HepG2 (cell line): ENCODE measurements at regions not wholly inside any gene's neighbourhood (a gene's known extent, or its start where the extent isn't known, plus 50 kb on each side); places are given as distances from the start of the nearest gene placed in this dataset.

ENCODE experiments used
- ATAC-seq: fragments of 200-7000 bp; cut with Tn5 transposase; 3 replicates; pipeline ENCODE4 v1.9.1; 2020; ENCODE audit warnings: mild to moderate bottlenecking, moderate library complexity
- BruUV-seq: library from RNA; stranded (reverse); fragments of 400-500 nt; replicated peaks from 2 replicates; lab custom pipeline; 2021; lab: Mats Ljungman, UMichigan
- CTCF ChIA-PET: fragments of 300-600 bp; formaldehyde crosslinking; extraction: SDS; loops from one replicate; lab custom pipeline; 2021; ENCODE audit warnings: low total read pairs, inconsistent platforms, low intra/inter-chr PET ratio; lab: Yijun Ruan, JAX
- POLR2A ChIA-PET: fragments of 350-600 bp; sonication (Branson Sonifier 250); formaldehyde crosslinking; loops from one replicate; lab custom pipeline; 2020; ENCODE audit warnings: antibody characterized with exemption, inconsistent platforms; lab: Yijun Ruan, JAX
- DNase-seq: peaks from one replicate; pipeline ENCODE4 v3.0.0-alpha.2; 2015; ENCODE audit warnings: low spot score
- FAIRE-seq: peaks from 3 replicates; lab custom pipeline; 2011; peaks lifted over from hg19 to GRCh38; lab: Jason Lieb, UNC
- H2AFZ ChIP-seq: one replicate; pipeline ENCODE4 v1.6.1; 2011; ENCODE audit warnings: low read length, inconsistent platforms
- H3K27ac ChIP-seq: fragments of 300-600 bp; 3 replicates; pipeline ENCODE4 v1.8.0; 2011; ENCODE audit warnings: mixed run types, mild to moderate bottlenecking, mixed read lengths, low read length, inconsistent platforms; ENCODE audit not compliant: insufficient read depth; ENCODE audit errors: extremely low read length
- H3K27me3 ChIP-seq, 2 experiments: fragments of 200-600 bp in 1 of 2; 2 replicates in 1 of 2; 3 replicates in 1 of 2; pipeline versions ENCODE4 v1.6.0 to v1.8.0; 2011; ENCODE audit warnings: low read length in 2 of 2, mild to moderate bottlenecking in 2 of 2, moderate library complexity in 2 of 2, inconsistent platforms in 1 of 2; ENCODE audit not compliant: insufficient read depth in 2 of 2, control insufficient read depth in 1 of 2
- H3K36me3 ChIP-seq, 2 experiments: fragments of 200-600 bp in 1 of 2; replicated peaks in 1 of 2; 2 replicates in 1 of 2; 3 replicates in 1 of 2; pipeline versions ENCODE4 v1.5.1 to v1.8.0; 2011; ENCODE audit warnings: low read length in 2 of 2, inconsistent platforms in 1 of 2; ENCODE audit not compliant: insufficient read depth in 2 of 2, control insufficient read depth in 1 of 2
- H3K4me1 ChIP-seq: 2 replicates; pipeline ENCODE4 v1.5.1; 2012; ENCODE audit warnings: low read length, inconsistent platforms; ENCODE audit not compliant: insufficient read depth
- H3K4me2 ChIP-seq: 2 replicates; pipeline ENCODE4 v1.6.0; 2011; ENCODE audit warnings: low read depth, low read length, inconsistent platforms
- H3K4me3 ChIP-seq, 3 experiments: fragments of 200-600 bp in 1 of 3; sonication (generic), shearing (Covaris generic) in 1 of 3; replicated peaks in 1 of 3; 2 replicates each; pipeline ENCODE4 v1.5.1; 2011 to 2016; ENCODE audit warnings: low read length in 3 of 3, inconsistent platforms in 2 of 3, low read depth in 2 of 3, mild to moderate bottlenecking in 2 of 3, control low read depth in 1 of 3, mixed read lengths in 1 of 3; ENCODE audit not compliant: insufficient read depth in 1 of 3
- H3K79me2 ChIP-seq: one replicate; pipeline ENCODE4 v1.6.1; 2011; ENCODE audit warnings: low read length, inconsistent platforms; ENCODE audit not compliant: insufficient read depth
- H3K9ac ChIP-seq: 2 replicates; pipeline ENCODE4 v1.6.0; 2011; ENCODE audit warnings: mild to moderate bottlenecking, low read depth, low read length, inconsistent platforms; ENCODE audit not compliant: insufficient read depth
- H3K9me3 ChIP-seq: 2 replicates; pipeline ENCODE4 v1.5.1; 2012; ENCODE audit warnings: mild to moderate bottlenecking, low read length
- H4K20me1 ChIP-seq: 2 replicates; pipeline ENCODE4 v1.6.0; 2011; ENCODE audit warnings: inconsistent platforms, mild to moderate bottlenecking, low read length, moderate library complexity; ENCODE audit not compliant: insufficient read depth
- GTF2F1 ChIP-seq: fragments of 150-350 bp; IDR thresholded peaks from 2 replicates; pipeline ENCODE4 v1.6.1; 2014; ENCODE audit warnings: low read length
- NCOA1 ChIP-seq: sonication (generic); formaldehyde crosslinking; IDR thresholded peaks from 2 replicates; pipeline ENCODE4 v1.9.0; 2021; ENCODE audit warnings: missing genetic modification reagents
- SYNCRIP ChIP-seq: fragments of 200-400 bp; formaldehyde crosslinking; IDR thresholded peaks from 2 replicates; pipeline ENCODE4 v1.6.1; 2018; ENCODE audit warnings: mild to moderate bottlenecking, low read depth, low read length; ENCODE audit not compliant: insufficient read depth
- XRCC5 ChIP-seq: fragments of 200-400 bp; formaldehyde crosslinking; optimal IDR thresholded peaks from 2 replicates; pipeline ENCODE3; 2017; ENCODE audit warnings: mild to moderate bottlenecking, low read length
- WGBS: methylation state at CpG from one replicate; pipeline ENCODE4 v1.1.6; 2017; ENCODE audit warnings: low lambda C conversion rate; 5-methylcytosine and 5-hydroxymethylcytosine counted together
- in situ Hi-C: cut with HindIII; loops from 2 replicates; pipeline ENCODE4 v1.10.0; 2017; ENCODE audit warnings: low pct_unique_long_range_greater_than_20kb; ENCODE audit not compliant: extremely low pct_ligation_motif_present
- intact Hi-C: fragments of 100-400 bp; cut with micrococcal nuclease; formaldehyde crosslinking; loops from one replicate; pipeline ENCODE4 v1.10.0; 2022; ENCODE audit not compliant: unreplicated experiment
- TF ChIP-seq, protein P1 (sequence below): sonication (generic); formaldehyde crosslinking; IDR thresholded peaks from 2 replicates; pipeline ENCODE4 v1.5.0; 2020; ENCODE audit warnings: missing genetic modification reagents
- TF ChIP-seq, protein P2 (sequence below), 2 experiments: sonication (generic) in 1 of 2; formaldehyde crosslinking in 1 of 2; IDR thresholded peaks; 2 replicates each; pipeline versions ENCODE4 v1.4.0 to v1.6.1; 2018 to 2020; ENCODE audit warnings: missing genetic modification reagents in 2 of 2, borderline replicate concordance in 1 of 2, low read depth in 1 of 2, mild to moderate bottlenecking in 1 of 2, missing biosample characterization in 1 of 2
- TF ChIP-seq, protein P3 (sequence below): sonication (generic); formaldehyde crosslinking; IDR thresholded peaks from 2 replicates; pipeline ENCODE4 v1.5.0; 2020; ENCODE audit warnings: mild to moderate bottlenecking, missing genetic modification reagents, moderate library complexity
- TF ChIP-seq, protein P4 (sequence below): fragments of 450-650 bp; IDR thresholded peaks from 2 replicates; pipeline ENCODE4 v1.6.1; 2016

DNA sequence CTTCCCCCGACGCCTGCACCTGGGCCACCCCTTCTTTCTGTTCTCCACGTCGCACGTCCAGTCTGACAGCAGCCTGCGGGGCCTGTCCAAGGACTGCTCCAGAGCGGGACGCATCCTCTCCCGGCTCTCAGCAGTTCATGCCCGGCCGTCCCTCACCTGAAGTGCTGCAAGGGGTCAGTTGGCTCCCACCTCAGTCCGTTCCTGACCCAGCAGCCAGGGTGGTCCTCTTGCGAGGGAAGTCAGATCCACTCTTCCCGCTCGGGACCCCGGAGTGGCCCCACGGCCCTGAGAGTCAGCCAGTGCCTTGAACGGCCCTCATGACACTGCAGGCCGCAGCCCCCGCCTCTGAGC lies 249.7 kb upstream of the IRX4 start (continued):
- TF ChIP-seq, protein P1, sequence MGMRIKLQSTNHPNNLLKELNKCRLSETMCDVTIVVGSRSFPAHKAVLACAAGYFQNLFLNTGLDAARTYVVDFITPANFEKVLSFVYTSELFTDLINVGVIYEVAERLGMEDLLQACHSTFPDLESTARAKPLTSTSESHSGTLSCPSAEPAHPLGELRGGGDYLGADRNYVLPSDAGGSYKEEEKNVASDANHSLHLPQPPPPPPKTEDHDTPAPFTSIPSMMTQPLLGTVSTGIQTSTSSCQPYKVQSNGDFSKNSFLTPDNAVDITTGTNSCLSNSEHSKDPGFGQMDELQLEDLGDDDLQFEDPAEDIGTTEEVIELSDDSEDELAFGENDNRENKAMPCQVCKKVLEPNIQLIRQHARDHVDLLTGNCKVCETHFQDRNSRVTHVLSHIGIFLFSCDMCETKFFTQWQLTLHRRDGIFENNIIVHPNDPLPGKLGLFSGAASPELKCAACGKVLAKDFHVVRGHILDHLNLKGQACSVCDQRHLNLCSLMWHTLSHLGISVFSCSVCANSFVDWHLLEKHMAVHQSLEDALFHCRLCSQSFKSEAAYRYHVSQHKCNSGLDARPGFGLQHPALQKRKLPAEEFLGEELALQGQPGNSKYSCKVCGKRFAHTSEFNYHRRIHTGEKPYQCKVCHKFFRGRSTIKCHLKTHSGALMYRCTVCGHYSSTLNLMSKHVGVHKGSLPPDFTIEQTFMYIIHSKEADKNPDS (CRISPR knock-in tag) = no peak
- TF ChIP-seq, protein P2, sequence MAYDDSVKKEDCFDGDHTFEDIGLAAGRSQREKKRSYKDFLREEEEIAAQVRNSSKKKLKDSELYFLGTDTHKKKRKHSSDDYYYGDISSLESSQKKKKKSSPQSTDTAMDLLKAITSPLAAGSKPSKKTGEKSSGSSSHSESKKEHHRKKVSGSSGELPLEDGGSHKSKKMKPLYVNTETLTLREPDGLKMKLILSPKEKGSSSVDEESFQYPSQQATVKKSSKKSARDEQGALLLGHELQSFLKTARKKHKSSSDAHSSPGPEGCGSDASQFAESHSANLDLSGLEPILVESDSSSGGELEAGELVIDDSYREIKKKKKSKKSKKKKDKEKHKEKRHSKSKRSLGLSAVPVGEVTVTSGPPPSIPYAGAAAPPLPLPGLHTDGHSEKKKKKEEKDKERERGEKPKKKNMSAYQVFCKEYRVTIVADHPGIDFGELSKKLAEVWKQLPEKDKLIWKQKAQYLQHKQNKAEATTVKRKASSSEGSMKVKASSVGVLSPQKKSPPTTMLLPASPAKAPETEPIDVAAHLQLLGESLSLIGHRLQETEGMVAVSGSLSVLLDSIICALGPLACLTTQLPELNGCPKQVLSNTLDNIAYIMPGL (CRISPR knock-in tag; IDR thresholded peaks at IDR 0.05; ENCODE audit: borderline replicate concordance in 1 of 2, low read depth in 1 of 2) = no peak
- no peak for TF ChIP-seq NCOA1 (CRISPR knock-in tag)
- TF ChIP-seq, protein P3, sequence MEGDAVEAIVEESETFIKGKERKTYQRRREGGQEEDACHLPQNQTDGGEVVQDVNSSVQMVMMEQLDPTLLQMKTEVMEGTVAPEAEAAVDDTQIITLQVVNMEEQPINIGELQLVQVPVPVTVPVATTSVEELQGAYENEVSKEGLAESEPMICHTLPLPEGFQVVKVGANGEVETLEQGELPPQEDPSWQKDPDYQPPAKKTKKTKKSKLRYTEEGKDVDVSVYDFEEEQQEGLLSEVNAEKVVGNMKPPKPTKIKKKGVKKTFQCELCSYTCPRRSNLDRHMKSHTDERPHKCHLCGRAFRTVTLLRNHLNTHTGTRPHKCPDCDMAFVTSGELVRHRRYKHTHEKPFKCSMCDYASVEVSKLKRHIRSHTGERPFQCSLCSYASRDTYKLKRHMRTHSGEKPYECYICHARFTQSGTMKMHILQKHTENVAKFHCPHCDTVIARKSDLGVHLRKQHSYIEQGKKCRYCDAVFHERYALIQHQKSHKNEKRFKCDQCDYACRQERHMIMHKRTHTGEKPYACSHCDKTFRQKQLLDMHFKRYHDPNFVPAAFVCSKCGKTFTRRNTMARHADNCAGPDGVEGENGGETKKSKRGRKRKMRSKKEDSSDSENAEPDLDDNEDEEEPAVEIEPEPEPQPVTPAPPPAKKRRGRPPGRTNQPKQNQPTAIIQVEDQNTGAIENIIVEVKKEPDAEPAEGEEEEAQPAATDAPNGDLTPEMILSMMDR (CRISPR knock-in tag) = no peak
- TF ChIP-seq XRCC5 = no peak
- TF ChIP-seq GTF2F1 = no peak

- Histone ChIP-seq H3K4me2 (no peak overlapping the region), H3K79me2 (no peaks in the 10 kb centered on the region), H4K20me1 (no peaks in the 10 kb centered on the region), H2AFZ (no peak overlapping the region), H3K27me3 (peaks cover 2 to 52% of the 10 kb centered on the region in 2 experiments; a peak in 3 of 5 replicates), H3K36me3 (no peaks in the 10 kb centered on the region), H3K4me3 (no peak overlapping the region), H3K4me1 (peaks cover 30% of the 10 kb centered on the region), H3K27ac (no peak overlapping the region), H3K9me3 (no peaks in the 10 kb centered on the region), H3K9ac (no peak overlapping the region)
- 78% methylated on average over 21 of the region's 33 CpGs for WGBS
- ATAC-seq (no peak), DNase-seq (no peak), FAIRE-seq (no peak)
- CTCF ChIA-PET = no interaction called here
- no peak for TF ChIP-seq SYNCRIP
- TF ChIP-seq, protein P4, sequence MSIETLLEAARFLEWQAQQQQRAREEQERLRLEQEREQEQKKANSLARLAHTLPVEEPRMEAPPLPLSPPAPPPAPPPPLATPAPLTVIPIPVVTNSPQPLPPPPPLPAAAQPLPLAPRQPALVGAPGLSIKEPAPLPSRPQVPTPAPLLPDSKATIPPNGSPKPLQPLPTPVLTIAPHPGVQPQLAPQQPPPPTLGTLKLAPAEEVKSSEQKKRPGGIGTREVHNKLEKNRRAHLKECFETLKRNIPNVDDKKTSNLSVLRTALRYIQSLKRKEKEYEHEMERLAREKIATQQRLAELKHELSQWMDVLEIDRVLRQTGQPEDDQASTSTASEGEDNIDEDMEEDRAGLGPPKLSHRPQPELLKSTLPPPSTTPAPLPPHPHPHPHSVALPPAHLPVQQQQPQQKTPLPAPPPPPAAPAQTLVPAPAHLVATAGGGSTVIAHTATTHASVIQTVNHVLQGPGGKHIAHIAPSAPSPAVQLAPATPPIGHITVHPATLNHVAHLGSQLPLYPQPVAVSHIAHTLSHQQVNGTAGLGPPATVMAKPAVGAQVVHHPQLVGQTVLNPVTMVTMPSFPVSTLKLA = peak; percentile 21; the same call in 1 of the 2 replicates
- POLR2A ChIA-PET = no interaction called here
- BruUV-seq = no TSS peak
- intact Hi-C loops (no loop called here), in situ Hi-C loops (no loop called here)
Measured at GRCh38 chr5:2131826-2132496, 249.2 kb upstream of the IRX4 start.
